ENCODE measurements at regions not wholly inside any gene's neighbourhood (a gene's known extent, or its start where the extent isn't known, plus 50 kb on each side); places are given as distances from the start of the nearest gene placed in this dataset.

DNA sequence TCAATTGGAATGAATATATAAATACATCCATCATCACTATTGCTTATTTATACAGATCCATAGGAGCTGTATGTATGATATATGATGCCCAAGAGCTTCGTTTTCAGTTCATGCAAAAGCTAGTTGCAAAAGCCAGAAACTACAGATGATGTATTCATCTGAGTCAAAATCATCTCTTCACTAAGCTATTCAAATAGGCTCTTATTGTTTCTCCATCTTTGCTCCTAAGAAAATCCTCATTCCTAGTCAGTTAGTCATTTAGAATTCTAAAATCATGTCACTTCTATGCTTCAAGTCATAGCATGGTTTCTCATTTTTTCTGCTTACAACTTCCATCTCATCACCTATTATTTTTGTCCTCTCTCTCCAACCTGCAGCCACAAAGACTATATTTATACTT, 300.1 kb upstream of the TRAM1L1 start:
- Histone ChIP-seq H3K27me3 (no peaks in the 10 kb centered on the region), H3K9me3 (no peaks in the 10 kb centered on the region), H3K36me3 (no peaks in the 10 kb centered on the region), H3K4me3 (replicated peaks in 1 of 3) (no peak overlapping the region), H3K4me1 (no peaks in the 10 kb centered on the region), H3K27ac (no peak overlapping the region)
- 56 to 63% methylated on average over 1 of the region's 1 CpG for WGBS, 2 donors
- intact Hi-C loops (cut with DNase I) = no loop called here
- no peak for DNase-seq
- TF ChIP-seq, protein P1, sequence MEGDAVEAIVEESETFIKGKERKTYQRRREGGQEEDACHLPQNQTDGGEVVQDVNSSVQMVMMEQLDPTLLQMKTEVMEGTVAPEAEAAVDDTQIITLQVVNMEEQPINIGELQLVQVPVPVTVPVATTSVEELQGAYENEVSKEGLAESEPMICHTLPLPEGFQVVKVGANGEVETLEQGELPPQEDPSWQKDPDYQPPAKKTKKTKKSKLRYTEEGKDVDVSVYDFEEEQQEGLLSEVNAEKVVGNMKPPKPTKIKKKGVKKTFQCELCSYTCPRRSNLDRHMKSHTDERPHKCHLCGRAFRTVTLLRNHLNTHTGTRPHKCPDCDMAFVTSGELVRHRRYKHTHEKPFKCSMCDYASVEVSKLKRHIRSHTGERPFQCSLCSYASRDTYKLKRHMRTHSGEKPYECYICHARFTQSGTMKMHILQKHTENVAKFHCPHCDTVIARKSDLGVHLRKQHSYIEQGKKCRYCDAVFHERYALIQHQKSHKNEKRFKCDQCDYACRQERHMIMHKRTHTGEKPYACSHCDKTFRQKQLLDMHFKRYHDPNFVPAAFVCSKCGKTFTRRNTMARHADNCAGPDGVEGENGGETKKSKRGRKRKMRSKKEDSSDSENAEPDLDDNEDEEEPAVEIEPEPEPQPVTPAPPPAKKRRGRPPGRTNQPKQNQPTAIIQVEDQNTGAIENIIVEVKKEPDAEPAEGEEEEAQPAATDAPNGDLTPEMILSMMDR (IDR thresholded peaks at IDR 0.05) = no peak

- Histone ChIP-seq H3K36me3 (no peaks in the 10 kb centered on the region), H3K27ac (no peak overlapping the region), H3K9me3 (no peaks in the 10 kb centered on the region), H3K27me3 (no peaks in the 10 kb centered on the region), H3K4me3 (replicated peaks in 1 of 3) (no peak overlapping the region), H3K4me1 (no peaks in the 10 kb centered on the region)
- WGBS, 2 donors = 92 to 95% methylated on average over 2 of the region's 2 CpGs
- no peak for DNase-seq
- intact Hi-C loops (cut with DNase I) = no loop called here
- TF ChIP-seq POLR2A (IDR thresholded peaks at IDR 0.05) = no peak
- TF ChIP-seq, protein P1 (IDR thresholded peaks at IDR 0.05) = no peak
Measured at GRCh38 chr4:117387072-117387471, 301.7 kb upstream of the TRAM1L1 start.

DNA sequence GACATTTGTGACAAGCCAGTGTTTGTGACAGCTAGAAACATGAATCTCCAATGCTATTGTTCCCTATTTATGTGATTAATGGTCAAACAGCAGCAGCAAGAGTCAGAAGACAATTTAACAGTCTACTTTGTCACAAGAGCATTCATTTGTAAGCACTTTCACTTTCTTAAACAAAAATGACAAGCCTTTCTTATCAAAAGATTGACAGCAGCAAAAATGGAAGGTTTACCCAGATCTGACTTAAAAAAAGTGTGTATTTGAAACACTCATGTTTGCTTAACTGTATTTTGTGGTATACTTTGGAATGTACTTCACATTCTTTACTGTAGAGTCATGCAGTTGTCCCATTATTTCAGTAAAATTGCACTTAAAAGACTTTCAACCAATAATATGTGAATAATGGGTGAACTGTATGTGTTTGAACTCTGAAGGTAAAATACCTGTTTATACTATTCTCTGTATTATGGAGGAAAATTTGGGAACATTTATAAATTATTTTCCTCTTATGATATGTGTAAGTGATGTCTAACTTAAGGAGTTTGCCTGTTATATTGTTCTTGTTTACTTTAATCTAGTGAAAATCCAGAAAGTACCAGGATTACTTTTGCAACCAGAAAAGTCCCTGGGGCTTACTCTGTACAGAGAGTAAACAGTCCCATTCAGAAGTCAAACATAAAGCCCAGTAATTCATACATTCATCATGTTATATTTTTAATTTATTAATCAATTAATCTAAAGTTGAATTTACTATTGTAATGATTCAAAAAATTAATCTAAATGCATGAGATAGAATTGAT, 314.9 kb upstream of the TRAM1L1 start:
- TF ChIP-seq, protein P1 (IDR thresholded peaks at IDR 0.05) = no peak
- no peak for TF ChIP-seq POLR2A (IDR thresholded peaks at IDR 0.05)
- H3K27ac ChIP-seq = no peak overlapping the region
- no peaks in the 10 kb centered on the region for H3K4me1 ChIP-seq
- H3K27me3 ChIP-seq = no peaks in the 10 kb centered on the region
- no peaks in the 10 kb centered on the region for H3K36me3 ChIP-seq
- no peaks in the 10 kb centered on the region for H3K9me3 ChIP-seq
- intact Hi-C loops (cut with DNase I) = no loop called here
- DNase-seq = no peak
- no peak overlapping the region for H3K4me3 ChIP-seq (replicated peaks in 1 of 3)

GRCh38 chr4:117412661-117413060, 327.3 kb upstream of the TRAM1L1 start:
- Histone ChIP-seq H3K27ac (no peak overlapping the region), H3K9me3 (no peaks in the 10 kb centered on the region), H3K36me3 (no peaks in the 10 kb centered on the region), H3K4me1 (no peaks in the 10 kb centered on the region), H3K27me3 (no peaks in the 10 kb centered on the region), H3K4me3 (replicated peaks in 1 of 3) (no peak overlapping the region)
- intact Hi-C loops (cut with DNase I) = no loop called here
- TF ChIP-seq, protein P1 (IDR thresholded peaks at IDR 0.05) = no peak
- no peak for TF ChIP-seq POLR2A (IDR thresholded peaks at IDR 0.05)
- no peak for DNase-seq
- WGBS, 2 donors = 79 to 84% methylated on average over 2 of the region's 2 CpGs

- WGBS, 2 donors = 66 to 67% methylated on average over 1 of the region's 1 CpG
- no peak for DNase-seq
- no peak overlapping the region for H3K4me3 ChIP-seq (replicated peaks in 1 of 3)
- intact Hi-C loops (cut with DNase I) = no loop called here
- no peaks in the 10 kb centered on the region for H3K36me3 ChIP-seq
- H3K27me3 ChIP-seq = no peaks in the 10 kb centered on the region
- H3K27ac ChIP-seq = no peak overlapping the region
- no peaks in the 10 kb centered on the region for H3K9me3 ChIP-seq
- no peak for TF ChIP-seq POLR2A (IDR thresholded peaks at IDR 0.05)
- TF ChIP-seq, protein P1 (IDR thresholded peaks at IDR 0.05) = no peak
- no peaks in the 10 kb centered on the region for H3K4me1 ChIP-seq
Measured at GRCh38 chr4:117417856-117418255, 332.5 kb upstream of the TRAM1L1 start.
